Stimulated activated CD4-positive, alpha-beta T cell treated with anti-CD3 and anti-CD28 coated beads, Interleukin-15, amount 100 ng/mL, for 24 hours (primary cell): ENCODE measurements at regions not wholly inside any gene's neighbourhood (a gene's known extent, or its start where the extent isn't known, plus 50 kb on each side); places are given as distances from the start of the nearest gene placed in this dataset.

Source experiments
- DNase-seq: peaks from one replicate; pipeline ENCODE4 v3.0.0-alpha.2; 2020

DNA sequence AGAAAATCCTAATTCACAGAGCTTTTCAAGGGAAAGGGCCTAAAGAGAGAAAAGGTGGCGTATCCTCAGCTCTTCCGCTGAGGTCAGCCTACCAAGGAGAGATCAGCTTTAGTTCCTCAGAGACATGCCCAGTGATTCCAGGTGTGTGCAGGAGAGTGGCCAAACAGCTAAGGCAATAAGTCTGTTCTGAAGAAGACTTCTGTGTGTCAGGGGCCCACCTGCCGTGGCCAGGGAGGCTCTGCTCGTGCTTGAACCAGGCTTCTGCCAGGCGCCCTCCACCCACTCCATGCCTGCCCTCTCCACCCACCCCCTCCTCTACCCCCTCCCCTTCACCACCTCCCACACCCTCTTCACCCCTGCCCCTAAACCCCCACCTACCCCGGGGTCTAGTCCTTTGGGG, 67.4 kb upstream of the ARMC2 start:
- DNase-seq, result no peak

DNA sequence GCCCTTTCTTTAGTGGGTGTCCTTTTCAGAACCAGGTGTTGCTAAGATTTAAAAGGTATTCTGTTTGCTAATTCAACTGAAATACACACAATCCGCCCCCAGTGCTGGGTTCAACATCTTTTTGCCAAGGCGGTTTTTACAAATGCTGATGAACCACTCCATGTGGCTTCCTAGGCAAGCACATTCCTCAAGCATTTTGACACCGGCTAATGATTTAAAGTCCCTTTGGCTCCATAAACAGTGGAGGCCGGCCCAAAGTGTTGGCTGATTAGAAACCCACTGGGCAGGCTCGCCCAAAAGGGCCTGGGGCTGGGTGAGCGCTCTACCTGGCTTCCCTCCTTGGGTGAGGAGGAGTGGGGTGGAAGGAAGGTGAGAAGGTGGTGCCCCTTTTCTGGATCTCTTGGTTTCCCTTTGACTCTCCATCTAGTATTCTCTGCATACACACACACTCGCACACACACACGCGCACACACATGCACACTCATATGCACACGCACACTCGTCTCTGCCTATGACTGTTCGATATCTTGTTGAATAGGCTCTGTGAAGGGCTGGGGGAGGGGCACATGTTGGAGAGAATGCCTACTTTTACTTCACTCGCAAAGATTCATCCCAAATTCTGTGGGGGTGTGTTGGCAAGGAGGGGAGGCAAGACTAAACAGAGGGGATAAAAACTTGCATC, 66.7 kb upstream of the ARMC2 start:
- DNase-seq, result peak; percentile 26

DNA sequence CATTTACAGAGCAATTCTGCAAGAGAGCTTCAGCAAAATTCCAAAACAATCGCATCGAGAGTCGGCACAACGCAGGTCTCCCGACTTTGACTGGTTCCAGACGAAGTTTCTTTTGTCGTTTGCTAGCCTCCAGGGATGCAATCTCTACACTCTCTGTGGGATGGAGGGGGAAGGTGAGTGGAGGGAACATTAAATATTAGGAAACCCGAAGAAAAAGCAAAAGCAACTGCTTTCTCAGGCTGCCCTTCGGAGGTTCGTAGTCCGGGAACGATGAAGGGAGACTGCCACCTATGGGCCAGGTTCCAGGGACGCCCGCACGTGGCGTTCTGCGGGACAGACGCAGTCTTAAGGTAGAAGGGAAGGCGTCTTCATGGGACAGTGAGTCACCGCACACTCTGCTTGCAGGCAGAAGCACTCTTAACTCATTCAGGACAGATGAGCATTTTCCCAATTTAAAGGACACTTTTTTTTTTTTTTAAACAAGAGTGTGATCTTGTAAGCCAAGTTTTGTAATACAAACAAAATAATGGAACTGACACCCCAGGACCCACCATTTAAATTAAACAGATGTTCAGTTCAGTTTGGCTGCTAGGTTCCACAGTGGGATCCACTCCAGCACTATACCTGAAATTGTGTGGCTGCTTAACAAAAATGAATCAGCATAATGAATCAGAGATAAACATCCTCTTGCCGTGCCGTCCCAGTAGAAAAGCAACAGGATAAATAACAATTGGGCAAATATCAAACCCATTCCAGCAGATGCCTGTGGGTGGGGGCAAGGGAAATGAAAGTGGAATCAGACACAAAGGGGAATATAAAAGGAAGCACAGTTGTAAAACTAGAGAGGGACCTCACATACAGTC, 65.8 kb upstream of the ARMC2 start:
- peak; percentile 87 for DNase-seq

DNA sequence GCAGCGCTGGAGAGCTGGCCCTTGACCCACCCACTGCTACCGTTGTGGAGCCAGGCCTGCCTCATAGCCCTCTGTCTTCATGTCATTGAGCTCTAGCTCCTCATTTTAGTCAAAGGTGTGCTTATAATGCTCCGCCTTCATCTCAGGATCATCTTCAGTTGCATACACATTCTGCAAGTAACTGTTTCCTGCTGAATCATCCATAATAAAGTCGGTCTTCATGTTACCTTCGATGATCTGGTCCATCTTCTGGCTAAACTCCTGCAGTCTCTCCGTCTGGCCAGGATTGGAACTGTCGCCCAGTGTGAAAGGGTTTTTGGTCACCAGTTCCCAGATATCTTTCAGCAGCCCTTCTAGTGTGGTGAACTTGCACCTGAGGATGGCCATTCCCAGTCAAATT, 62.6 kb upstream of the ARMC2 start:
- DNase-seq, result no peak

DNA sequence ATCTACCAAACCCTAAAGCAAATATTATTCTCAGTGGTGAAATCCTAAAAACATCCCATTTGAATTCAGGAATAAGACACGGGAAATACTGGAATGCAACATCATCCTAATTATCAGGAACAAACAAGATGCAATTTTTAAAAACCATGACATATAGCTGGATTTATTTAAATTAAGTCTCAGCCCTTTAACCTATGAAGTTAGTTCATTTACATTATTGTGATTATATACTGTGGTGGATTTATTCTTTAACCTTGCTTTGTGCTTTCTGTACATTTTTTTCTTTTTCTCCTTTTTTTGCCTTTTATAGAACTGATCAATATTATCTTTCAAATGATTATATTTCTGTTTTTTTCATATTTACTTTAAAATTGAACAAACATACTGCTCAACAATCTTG, 59.8 kb upstream of the ARMC2 start:
- no peak for DNase-seq

DNA sequence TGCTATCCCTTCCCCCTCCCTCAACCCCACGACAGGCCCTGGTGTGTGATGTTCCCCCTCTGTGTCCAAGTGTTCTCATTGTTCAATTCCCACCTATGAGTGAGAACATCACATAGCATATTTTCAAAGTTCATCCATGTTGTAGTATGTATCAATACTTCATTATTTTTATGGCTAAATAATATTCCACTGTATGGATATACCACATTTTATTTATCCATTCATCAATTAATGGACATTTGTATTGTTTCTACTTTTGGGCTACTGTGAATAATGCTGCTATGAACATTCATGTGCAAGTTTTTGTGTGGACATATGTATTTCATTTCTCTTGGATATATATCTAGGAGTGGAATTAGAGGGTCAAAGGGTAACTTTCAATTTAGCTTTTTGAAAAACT, 58.7 kb upstream of the ARMC2 start:
- DNase-seq, result no peak

GRCh38 chr6:108791700-108792099, 56.5 kb upstream of the ARMC2 start:
- no peak for DNase-seq

- no peak for DNase-seq
Measured at GRCh38 chr6:108793516-108794251, 54.5 kb upstream of the ARMC2 start.

DNA sequence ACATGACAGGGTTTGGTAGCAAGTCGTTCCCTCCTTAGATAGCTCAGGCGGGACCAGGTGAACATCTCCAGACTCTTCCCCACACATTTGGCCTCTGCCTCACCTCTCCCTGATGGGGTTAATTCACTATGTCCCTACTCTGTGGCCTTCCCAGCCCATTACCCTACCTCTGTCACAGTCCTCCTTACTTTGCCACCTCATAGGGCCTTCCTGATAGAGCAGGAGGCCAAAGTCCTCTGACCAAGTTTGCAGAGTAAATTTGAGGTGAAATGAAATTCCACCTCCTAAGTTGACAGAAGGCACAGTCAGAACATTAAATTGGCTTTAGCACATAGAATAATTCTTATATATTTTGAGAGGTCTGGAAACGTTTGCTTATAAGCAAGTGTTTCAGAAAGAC, 53.1 kb upstream of the ARMC2 start:
- DNase-seq, result no peak

DNA sequence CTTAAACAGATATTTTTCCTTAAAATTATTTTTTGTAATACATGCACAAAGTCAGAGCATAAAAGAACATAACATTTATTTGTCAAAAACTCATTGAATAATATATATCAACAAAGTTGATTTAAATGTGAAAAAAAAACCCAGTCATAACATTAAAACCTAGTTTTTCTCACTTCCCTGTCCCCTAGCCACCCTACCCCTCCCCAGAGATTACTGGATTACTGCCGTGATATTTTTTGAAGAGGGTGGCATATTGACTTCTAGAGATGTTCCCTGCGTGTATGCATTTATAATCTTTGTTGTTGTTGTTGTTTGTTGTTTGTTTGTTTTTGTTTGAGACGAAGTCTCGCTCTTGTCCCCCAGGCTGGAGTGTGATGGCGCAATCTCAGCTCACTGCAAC, 52.4 kb upstream of the ARMC2 start:
- DNase-seq, result no peak

GRCh38 chr6:108796875-108797274, 51.3 kb upstream of the ARMC2 start:
- no peak for DNase-seq

- no peak for DNase-seq
Measured at GRCh38 chr6:108797951-108798669, 50.1 kb upstream of the ARMC2 start.
